Thymus (tissue), 11 donors: ENCODE measurements at regions not wholly inside any gene's neighbourhood (a gene's known extent, or its start where the extent isn't known, plus 50 kb on each side); places are given as distances from the start of the nearest gene placed in this dataset.
"Not testable (repeated sequence)": the region's sequence is repeated elsewhere in the genome, so short reads cannot be mapped to it uniquely, and the experiment has no call there.

Experiments used
- DNase-seq, 9 donors: peaks; one replicate each; pipeline ENCODE4 v3.0.0-alpha.2; 2013; ENCODE audit warnings: low spot score in 9 of 9, low read depth in 6 of 9, missing footprints in 1 of 9
- H3K27ac ChIP-seq, 2 donors: one replicate each; pipeline ENCODE4 v1.5.1; 2013; ENCODE audit warnings: control low read depth in 1 of 2, low read depth in 1 of 2, low read length in 1 of 2, mild to moderate bottlenecking in 1 of 2, moderate library complexity in 1 of 2
- H3K27me3 ChIP-seq, 2 donors: one replicate each; pipeline ENCODE4 v1.5.1; 2013; ENCODE audit warnings: low read length in 1 of 2; ENCODE audit not compliant: control insufficient read depth in 2 of 2, insufficient read depth in 1 of 2
- H3K36me3 ChIP-seq, 2 donors: one replicate each; pipeline ENCODE4 v1.5.1; 2013; ENCODE audit warnings: low read length in 1 of 2, mild to moderate bottlenecking in 1 of 2, moderate library complexity in 1 of 2; ENCODE audit not compliant: control insufficient read depth in 2 of 2, insufficient read depth in 2 of 2
- H3K4me1 ChIP-seq, 2 donors: one replicate each; pipeline ENCODE4 v1.5.1; 2013; ENCODE audit warnings: low read length in 2 of 2; ENCODE audit not compliant: control insufficient read depth in 2 of 2, insufficient read depth in 2 of 2
- H3K4me3 ChIP-seq, 2 donors: one replicate each; pipeline ENCODE4 v1.5.1; 2013; ENCODE audit warnings: low read length in 2 of 2, control low read depth in 1 of 2, mild to moderate bottlenecking in 1 of 2
- H3K9me3 ChIP-seq, 2 donors: one replicate each; pipeline ENCODE4 v1.5.1; 2013; ENCODE audit warnings: low read length in 1 of 2, mild to moderate bottlenecking in 1 of 2; ENCODE audit not compliant: control insufficient read depth in 2 of 2, insufficient read depth in 1 of 2
- WGBS: extraction: QIAGEN DNeasy Blood & Tissue Kit; methylation state at CpG from one replicate; pipeline ENCODE4 v1.1.7; 2013; 5-methylcytosine and 5-hydroxymethylcytosine counted together
- donor health status: healthy.

- WGBS, result 31% methylated on average over 12 of the region's 12 CpGs
- not testable (repeated sequence) for H3K27me3 ChIP-seq, H3K4me1 ChIP-seq, DNase-seq, H3K9me3 ChIP-seq, H3K27ac ChIP-seq, H3K36me3 ChIP-seq, H3K4me3 ChIP-seq
These were observed 179.7 kb downstream of the TMEM121 start for GRCh38 chr14:105705862-105706700.

GRCh38 chr14:105706701-105707019, 180.3 kb downstream of the TMEM121 start:
- DNase-seq, H3K9me3 ChIP-seq, H3K27me3 ChIP-seq, H3K4me1 ChIP-seq, H3K36me3 ChIP-seq, H3K27ac ChIP-seq, H3K4me3 ChIP-seq: not testable (repeated sequence)
- 88% methylated on average over 8 of the region's 8 CpGs for WGBS

- H3K36me3 ChIP-seq, H3K4me3 ChIP-seq, DNase-seq, H3K27me3 ChIP-seq, H3K27ac ChIP-seq, H3K4me1 ChIP-seq: not testable (repeated sequence)
- WGBS, result 94% methylated on average over 23 of the region's 23 CpGs
- H3K9me3 ChIP-seq, result peaks cover 0 to 10% of the 10 kb centered on the region in 2 donors
These were observed 180.7 kb downstream of the TMEM121 start for GRCh38 chr14:105707099-105707498.

GRCh38 chr14:105707723-105708151, 181.4 kb downstream of the TMEM121 start:
- peaks cover 0 to 14% of the 10 kb centered on the region in 2 donors for H3K9me3 ChIP-seq
- H3K4me1 ChIP-seq, H3K27me3 ChIP-seq, H3K4me3 ChIP-seq, H3K36me3 ChIP-seq, DNase-seq, H3K27ac ChIP-seq: not testable (repeated sequence)
- 96% methylated on average over 18 of the region's 18 CpGs for WGBS

- H3K4me3 ChIP-seq, DNase-seq, H3K27ac ChIP-seq, H3K27me3 ChIP-seq, H3K36me3 ChIP-seq, H3K4me1 ChIP-seq: not testable (repeated sequence)
- WGBS, result 96% methylated on average over 22 of the region's 24 CpGs
- H3K9me3 ChIP-seq, result peaks cover 0 to 18% of the 10 kb centered on the region in 2 donors
These were observed 182.1 kb downstream of the TMEM121 start for GRCh38 chr14:105708251-105709134.

GRCh38 chr14:105709281-105710118, 183.1 kb downstream of the TMEM121 start:
- Histone ChIP-seq H3K9me3 (peaks cover 0 to 18% of the 10 kb centered on the region in 2 donors), H3K27me3 (no peaks in the 10 kb centered on the region), H3K27ac (no peak overlapping the region), H3K4me1 (no peaks in the 10 kb centered on the region), H3K4me3 (no peak overlapping the region), H3K36me3 (no peaks in the 10 kb centered on the region)
- WGBS, result 74% methylated on average over 6 of the region's 6 CpGs
- no peak for DNase-seq

GRCh38 chr14:105710119-105711043, 184.0 kb downstream of the TMEM121 start:
- H3K9me3 ChIP-seq, result peaks cover 0 to 18% of the 10 kb centered on the region in 2 donors
- no peaks in the 10 kb centered on the region for H3K27me3 ChIP-seq
- no peaks in the 10 kb centered on the region for H3K4me1 ChIP-seq
- no peak overlapping the region for H3K4me3 ChIP-seq
- 94% methylated on average over 6 of the region's 6 CpGs for WGBS
- no peaks in the 10 kb centered on the region for H3K36me3 ChIP-seq
- DNase-seq, result no peak
- H3K27ac ChIP-seq, result no peak overlapping the region

GRCh38 chr14:105711044-105711620, 184.7 kb downstream of the TMEM121 start:
- Histone ChIP-seq H3K36me3 (no peaks in the 10 kb centered on the region), H3K4me3 (no peak overlapping the region), H3K27ac (no peak overlapping the region), H3K4me1 (no peaks in the 10 kb centered on the region), H3K9me3 (peaks cover 0 to 18% of the 10 kb centered on the region in 2 donors), H3K27me3 (no peaks in the 10 kb centered on the region)
- 91% methylated on average over 18 of the region's 18 CpGs for WGBS
- DNase-seq, result no peak
